ENCODE measurements at regions not wholly inside any gene's neighbourhood (a gene's known extent, or its start where the extent isn't known, plus 50 kb on each side); places are given as distances from the start of the nearest gene placed in this dataset.

DNA sequence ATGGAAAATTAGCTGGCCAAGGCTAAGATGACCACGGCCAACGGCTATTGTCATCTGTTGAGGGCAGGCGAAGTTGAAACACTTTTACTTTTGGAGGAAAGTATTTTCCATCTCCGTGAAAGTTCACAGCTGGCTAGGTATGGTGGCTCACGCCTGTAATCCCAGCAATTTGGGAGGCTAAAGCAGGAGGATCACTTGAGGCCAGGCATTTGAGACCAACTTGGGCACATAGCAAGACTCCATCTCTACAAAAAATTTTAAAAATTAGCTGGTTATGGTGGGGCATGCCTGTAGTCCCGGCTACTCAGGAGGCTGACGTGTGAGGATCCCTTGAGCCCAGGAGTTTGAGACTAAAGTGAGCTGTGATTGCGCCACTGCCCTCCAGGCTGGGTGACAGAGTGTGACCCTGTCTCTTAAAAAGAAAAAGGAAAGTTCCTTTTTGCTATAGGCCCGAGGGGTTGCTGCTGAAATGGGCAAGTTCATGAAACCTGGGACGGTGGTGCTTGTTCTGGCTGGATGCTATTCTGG lies 85.5 kb upstream of the MKLN1 start:
- Histone ChIP-seq H3K4me1 (ENCODE audit: control insufficient read depth, insufficient read depth, low read length) (no peaks in the 10 kb centered on the region), H3K4me3 (ENCODE audit: low read depth, low read length) (no peak overlapping the region), H3K9me3 (ENCODE audit: control insufficient read depth, insufficient read depth, low read length) (no peaks in the 10 kb centered on the region), H3K27me3 (ENCODE audit: control insufficient read depth, insufficient read depth, low read length) (no peaks in the 10 kb centered on the region), H3K9ac (ENCODE audit: low read depth, low read length) (no peak overlapping the region), H3K36me3 (ENCODE audit: control insufficient read depth, insufficient read depth, low read length) (no peaks in the 10 kb centered on the region)

DNA sequence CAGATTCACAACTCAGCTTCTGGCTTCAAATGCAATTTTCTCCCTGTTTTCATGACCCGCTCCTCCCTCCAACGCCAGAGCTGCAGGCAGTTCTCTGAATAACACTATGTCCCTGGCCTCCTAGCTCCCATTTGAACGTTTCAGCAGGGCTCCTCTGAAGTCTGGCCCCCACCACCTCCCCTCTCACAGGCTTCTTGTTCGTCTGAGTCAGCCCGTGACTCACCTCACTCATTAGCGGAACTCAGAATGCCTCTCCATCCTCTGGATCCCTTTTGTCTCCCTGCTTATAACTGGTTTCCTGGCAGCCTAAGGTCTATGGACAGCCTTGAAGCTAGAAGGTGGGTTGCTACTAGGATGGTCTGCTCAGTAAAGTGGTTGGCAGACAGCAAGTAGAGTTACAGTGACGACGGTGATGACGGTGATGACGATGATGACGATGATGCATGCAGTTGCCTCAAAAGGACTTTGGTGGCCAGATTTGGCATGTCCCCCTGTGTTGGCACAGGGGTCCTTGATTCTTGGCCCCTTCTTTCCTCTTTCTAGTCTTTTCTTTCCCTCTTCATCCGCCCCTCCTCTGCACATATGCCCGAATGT lies 83.3 kb upstream of the MKLN1 start:
- Histone ChIP-seq H3K9me3 (ENCODE audit: control insufficient read depth, insufficient read depth, low read length) (no peaks in the 10 kb centered on the region), H3K4me3 (ENCODE audit: low read depth, low read length) (no peak overlapping the region), H3K36me3 (ENCODE audit: control insufficient read depth, insufficient read depth, low read length) (no peaks in the 10 kb centered on the region), H3K27me3 (ENCODE audit: control insufficient read depth, insufficient read depth, low read length) (no peaks in the 10 kb centered on the region), H3K4me1 (ENCODE audit: control insufficient read depth, insufficient read depth, low read length) (no peaks in the 10 kb centered on the region), H3K9ac (ENCODE audit: low read depth, low read length) (no peak overlapping the region)

DNA sequence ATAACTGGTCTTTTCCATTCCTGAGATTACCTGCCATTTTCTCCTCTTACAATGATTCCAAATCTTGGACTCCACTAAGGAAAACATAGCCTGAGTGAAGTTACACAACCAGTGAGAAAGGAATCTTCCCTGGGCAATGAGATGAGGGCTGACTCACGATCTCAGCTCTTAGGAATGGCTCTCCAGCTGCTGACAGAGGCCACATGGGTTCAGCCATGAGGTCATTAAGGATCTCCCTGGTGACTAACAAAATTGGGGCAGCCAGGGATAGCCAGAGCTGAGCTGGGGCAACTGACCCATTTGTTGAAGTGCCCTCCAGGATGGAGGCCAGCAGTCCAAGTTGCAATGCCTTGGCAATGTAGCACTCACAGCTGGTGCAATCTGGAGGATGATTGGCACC lies 78.7 kb upstream of the MKLN1 start:
- Histone ChIP-seq H3K9ac (ENCODE audit: low read depth, low read length) (no peak overlapping the region), H3K9me3 (ENCODE audit: control insufficient read depth, insufficient read depth, low read length) (no peaks in the 10 kb centered on the region), H3K27me3 (ENCODE audit: control insufficient read depth, insufficient read depth, low read length) (no peaks in the 10 kb centered on the region), H3K4me1 (ENCODE audit: control insufficient read depth, insufficient read depth, low read length) (no peaks in the 10 kb centered on the region), H3K4me3 (ENCODE audit: low read depth, low read length) (no peak overlapping the region), H3K36me3 (ENCODE audit: control insufficient read depth, insufficient read depth, low read length) (no peaks in the 10 kb centered on the region)

DNA sequence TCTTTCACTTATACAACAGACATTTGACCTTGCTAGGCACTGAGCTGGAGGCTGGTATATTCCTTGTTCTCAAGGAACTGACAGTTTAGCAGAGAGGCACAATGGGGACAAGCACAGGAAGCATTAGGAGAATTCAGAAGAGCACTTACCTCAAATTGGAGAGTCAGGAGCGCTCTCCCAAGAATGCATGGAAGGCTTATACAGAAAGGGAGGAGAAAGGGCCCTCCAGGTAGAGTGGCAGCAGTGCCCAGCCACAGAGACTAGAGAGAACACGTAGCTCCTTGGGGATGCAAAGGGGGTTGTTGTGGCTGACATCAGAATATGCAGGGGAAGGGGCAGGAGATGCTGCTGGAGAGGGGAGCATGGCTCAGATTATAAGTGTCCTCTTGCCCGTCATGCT lies 78.2 kb upstream of the MKLN1 start:
- no peak overlapping the region for H3K9ac ChIP-seq (ENCODE audit: low read depth, low read length)
- H3K36me3 ChIP-seq (ENCODE audit: control insufficient read depth, insufficient read depth, low read length) = no peaks in the 10 kb centered on the region
- no peaks in the 10 kb centered on the region for H3K9me3 ChIP-seq (ENCODE audit: control insufficient read depth, insufficient read depth, low read length)
- H3K27me3 ChIP-seq (ENCODE audit: control insufficient read depth, insufficient read depth, low read length) = no peaks in the 10 kb centered on the region
- H3K4me1 ChIP-seq (ENCODE audit: control insufficient read depth, insufficient read depth, low read length) = no peaks in the 10 kb centered on the region
- H3K4me3 ChIP-seq (ENCODE audit: low read depth, low read length) = no peak overlapping the region

DNA sequence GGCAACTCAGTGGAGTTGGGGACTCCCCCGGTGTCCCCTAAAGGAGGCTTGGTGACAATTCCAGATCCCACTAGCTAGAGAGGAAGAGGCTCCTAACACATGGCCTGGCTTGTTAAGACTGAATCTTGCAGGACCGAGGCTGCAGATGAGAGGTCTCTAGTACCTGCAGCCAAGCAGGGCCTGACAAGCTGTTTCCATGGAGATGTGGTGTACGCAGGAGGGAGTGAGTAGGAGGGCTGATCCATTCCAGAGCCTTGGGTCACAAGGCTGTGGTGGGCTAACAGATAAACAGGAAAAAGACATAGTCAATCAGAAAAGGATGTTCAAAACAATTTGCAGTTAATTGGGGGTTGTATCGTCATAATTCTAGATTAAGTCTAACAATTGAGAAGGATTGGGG lies 77.3 kb upstream of the MKLN1 start:
- Histone ChIP-seq H3K36me3 (ENCODE audit: control insufficient read depth, insufficient read depth, low read length) (no peaks in the 10 kb centered on the region), H3K4me1 (ENCODE audit: control insufficient read depth, insufficient read depth, low read length) (no peaks in the 10 kb centered on the region), H3K27me3 (ENCODE audit: control insufficient read depth, insufficient read depth, low read length) (no peaks in the 10 kb centered on the region), H3K9me3 (ENCODE audit: control insufficient read depth, insufficient read depth, low read length) (peaks cover 4% of the 10 kb centered on the region), H3K9ac (ENCODE audit: low read depth, low read length) (no peak overlapping the region), H3K4me3 (ENCODE audit: low read depth, low read length) (no peak overlapping the region)

DNA sequence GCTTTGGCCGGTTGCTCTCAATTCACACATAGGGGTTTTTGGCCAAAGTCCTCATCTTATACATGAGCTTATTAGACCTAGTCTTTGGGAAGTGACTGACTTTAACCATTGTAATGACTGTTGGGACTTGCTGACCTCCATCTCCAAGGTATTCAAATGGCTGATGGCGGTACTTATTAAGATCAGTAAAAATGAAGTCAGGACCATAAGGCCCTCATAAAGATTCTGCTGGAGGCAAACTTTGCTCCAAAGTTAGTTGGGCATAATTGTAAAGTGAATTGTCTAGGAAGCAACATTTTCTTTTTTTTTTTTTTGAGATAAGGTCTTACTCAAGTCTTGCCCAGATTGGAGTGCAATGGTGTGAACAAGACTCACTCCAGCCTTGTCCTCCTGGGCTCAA lies 76.3 kb upstream of the MKLN1 start:
- Histone ChIP-seq H3K36me3 (ENCODE audit: control insufficient read depth, insufficient read depth, low read length) (no peaks in the 10 kb centered on the region), H3K4me3 (ENCODE audit: low read depth, low read length) (no peak overlapping the region), H3K9me3 (ENCODE audit: control insufficient read depth, insufficient read depth, low read length) (peaks cover 4% of the 10 kb centered on the region), H3K4me1 (ENCODE audit: control insufficient read depth, insufficient read depth, low read length) (no peaks in the 10 kb centered on the region), H3K9ac (ENCODE audit: low read depth, low read length) (no peak overlapping the region), H3K27me3 (ENCODE audit: control insufficient read depth, insufficient read depth, low read length) (no peaks in the 10 kb centered on the region)

DNA sequence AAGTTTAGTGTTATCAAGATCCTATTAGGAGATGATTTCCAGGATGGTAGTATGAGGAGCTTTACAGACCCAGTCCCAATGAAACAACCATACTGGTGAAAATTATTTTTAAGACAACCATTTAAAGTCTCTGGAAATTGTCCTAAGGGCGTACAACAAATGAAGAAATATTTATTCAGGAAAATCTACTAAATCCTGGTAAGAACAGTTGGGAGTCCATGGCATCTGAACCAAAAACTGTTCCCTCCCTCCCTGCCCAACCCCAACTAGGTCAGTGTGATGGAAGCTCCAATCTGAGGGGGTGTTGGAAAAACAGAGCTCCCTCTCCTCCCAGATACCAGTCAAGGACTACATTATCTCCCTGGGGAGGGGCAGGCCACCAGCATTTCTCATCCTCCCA lies 74.7 kb upstream of the MKLN1 start:
- Histone ChIP-seq H3K36me3 (ENCODE audit: control insufficient read depth, insufficient read depth, low read length) (no peaks in the 10 kb centered on the region), H3K9me3 (ENCODE audit: control insufficient read depth, insufficient read depth, low read length) (peaks cover 4% of the 10 kb centered on the region), H3K4me1 (ENCODE audit: control insufficient read depth, insufficient read depth, low read length) (no peaks in the 10 kb centered on the region), H3K9ac (ENCODE audit: low read depth, low read length) (no peak overlapping the region), H3K27me3 (ENCODE audit: control insufficient read depth, insufficient read depth, low read length) (no peaks in the 10 kb centered on the region), H3K4me3 (ENCODE audit: low read depth, low read length) (no peak overlapping the region)

DNA sequence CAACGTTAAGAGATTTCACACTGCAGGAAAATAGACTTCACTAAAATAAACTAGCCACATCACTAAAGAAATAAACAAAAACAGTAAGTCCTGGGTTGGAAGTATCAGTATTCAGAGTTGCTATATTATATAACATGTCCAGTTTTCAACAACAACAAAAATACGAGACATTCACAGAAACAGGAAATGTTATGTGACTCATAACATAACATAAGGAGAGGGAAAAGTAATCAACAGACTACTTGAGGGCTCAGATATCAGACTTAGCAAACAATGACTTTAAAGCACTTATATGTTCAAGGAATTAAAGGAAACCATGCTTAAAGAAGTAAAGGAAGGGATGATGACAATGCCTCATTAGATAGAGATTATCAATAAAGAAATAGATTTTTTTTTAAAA lies 73.5 kb upstream of the MKLN1 start:
- H3K9ac ChIP-seq (ENCODE audit: low read depth, low read length) = no peak overlapping the region
- H3K27me3 ChIP-seq (ENCODE audit: control insufficient read depth, insufficient read depth, low read length) = no peaks in the 10 kb centered on the region
- H3K4me1 ChIP-seq (ENCODE audit: control insufficient read depth, insufficient read depth, low read length) = no peaks in the 10 kb centered on the region
- H3K9me3 ChIP-seq (ENCODE audit: control insufficient read depth, insufficient read depth, low read length) = peaks cover 4% of the 10 kb centered on the region
- H3K4me3 ChIP-seq (ENCODE audit: low read depth, low read length) = no peak overlapping the region
- no peaks in the 10 kb centered on the region for H3K36me3 ChIP-seq (ENCODE audit: control insufficient read depth, insufficient read depth, low read length)

DNA sequence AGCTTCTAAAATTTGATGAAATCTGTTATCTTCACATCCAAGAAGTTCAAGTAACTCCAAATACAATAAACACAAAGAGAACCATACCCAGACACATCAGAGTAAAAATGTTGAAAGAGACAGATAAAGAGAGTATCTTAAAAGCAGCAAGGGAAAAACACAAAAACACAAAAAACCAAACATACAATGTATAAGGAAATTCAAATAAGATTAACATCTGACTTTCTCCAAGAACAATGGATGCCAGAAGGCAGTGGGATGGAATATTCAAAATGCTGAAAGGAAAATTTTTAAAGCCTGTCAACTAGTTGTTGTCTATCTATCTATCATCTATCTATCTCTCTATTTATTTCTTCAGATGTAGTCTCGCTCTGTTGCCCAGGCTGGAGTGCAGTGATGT lies 72.4 kb upstream of the MKLN1 start:
- no peaks in the 10 kb centered on the region for H3K27me3 ChIP-seq (ENCODE audit: control insufficient read depth, insufficient read depth, low read length)
- no peak overlapping the region for H3K4me3 ChIP-seq (ENCODE audit: low read depth, low read length)
- H3K36me3 ChIP-seq (ENCODE audit: control insufficient read depth, insufficient read depth, low read length) = no peaks in the 10 kb centered on the region
- H3K9me3 ChIP-seq (ENCODE audit: control insufficient read depth, insufficient read depth, low read length) = peaks cover 4% of the 10 kb centered on the region
- no peaks in the 10 kb centered on the region for H3K4me1 ChIP-seq (ENCODE audit: control insufficient read depth, insufficient read depth, low read length)
- no peak overlapping the region for H3K9ac ChIP-seq (ENCODE audit: low read depth, low read length)

DNA sequence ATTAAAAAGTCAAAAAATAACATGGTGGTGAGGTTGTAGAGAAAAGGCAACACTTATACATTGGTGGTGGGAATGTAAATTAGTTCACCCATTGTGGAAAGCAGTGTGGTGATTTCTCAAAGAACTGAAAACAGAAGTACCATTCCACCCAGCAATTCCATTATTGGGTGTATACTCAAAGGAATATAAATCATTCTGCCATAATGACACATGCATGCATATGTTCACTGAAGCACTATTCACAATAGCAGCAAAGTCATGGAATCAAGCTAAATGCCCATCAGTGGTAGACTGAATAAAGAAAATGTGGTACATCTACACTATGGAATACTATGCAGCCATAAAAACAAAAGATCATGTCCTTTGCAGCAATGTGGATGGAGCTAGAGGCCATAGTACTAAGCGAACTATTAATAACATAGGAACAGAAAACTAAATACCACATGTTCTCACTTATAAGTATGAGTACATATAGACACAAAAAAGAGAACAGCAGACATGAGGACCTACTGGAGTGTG lies 66.1 kb upstream of the MKLN1 start:
- no peaks in the 10 kb centered on the region for H3K4me1 ChIP-seq (ENCODE audit: control insufficient read depth, insufficient read depth, low read length)
- no peaks in the 10 kb centered on the region for H3K36me3 ChIP-seq (ENCODE audit: control insufficient read depth, insufficient read depth, low read length)
- no peak overlapping the region for H3K9ac ChIP-seq (ENCODE audit: low read depth, low read length)
- H3K9me3 ChIP-seq (ENCODE audit: control insufficient read depth, insufficient read depth, low read length) = no peaks in the 10 kb centered on the region
- no peaks in the 10 kb centered on the region for H3K27me3 ChIP-seq (ENCODE audit: control insufficient read depth, insufficient read depth, low read length)
- H3K4me3 ChIP-seq (ENCODE audit: low read depth, low read length) = no peak overlapping the region

DNA sequence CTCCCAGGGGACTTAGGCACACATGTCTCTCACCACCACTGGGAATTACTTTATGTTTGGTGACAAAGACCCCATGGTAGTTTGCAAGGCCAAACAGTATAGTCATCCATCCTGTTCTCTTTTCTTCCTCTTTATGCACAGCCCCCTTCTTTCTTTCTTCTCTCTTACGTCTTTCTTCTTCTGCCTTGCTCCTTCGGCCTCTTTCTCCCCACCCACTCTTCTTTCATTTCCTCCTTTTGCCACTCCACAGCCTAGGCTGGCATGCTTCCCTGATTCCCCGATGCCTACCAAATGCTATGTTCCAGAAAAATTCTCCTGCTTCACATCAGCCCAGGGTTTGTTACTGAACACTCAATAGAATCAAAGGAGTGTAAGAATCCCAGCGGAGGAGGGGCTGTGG lies 62.4 kb upstream of the MKLN1 start:
- Histone ChIP-seq H3K4me1 (ENCODE audit: control insufficient read depth, insufficient read depth, low read length) (no peaks in the 10 kb centered on the region), H3K9ac (ENCODE audit: low read depth, low read length) (no peak overlapping the region), H3K9me3 (ENCODE audit: control insufficient read depth, insufficient read depth, low read length) (no peaks in the 10 kb centered on the region), H3K27me3 (ENCODE audit: control insufficient read depth, insufficient read depth, low read length) (no peaks in the 10 kb centered on the region), H3K4me3 (ENCODE audit: low read depth, low read length) (no peak overlapping the region), H3K36me3 (ENCODE audit: control insufficient read depth, insufficient read depth, low read length) (no peaks in the 10 kb centered on the region)

DNA sequence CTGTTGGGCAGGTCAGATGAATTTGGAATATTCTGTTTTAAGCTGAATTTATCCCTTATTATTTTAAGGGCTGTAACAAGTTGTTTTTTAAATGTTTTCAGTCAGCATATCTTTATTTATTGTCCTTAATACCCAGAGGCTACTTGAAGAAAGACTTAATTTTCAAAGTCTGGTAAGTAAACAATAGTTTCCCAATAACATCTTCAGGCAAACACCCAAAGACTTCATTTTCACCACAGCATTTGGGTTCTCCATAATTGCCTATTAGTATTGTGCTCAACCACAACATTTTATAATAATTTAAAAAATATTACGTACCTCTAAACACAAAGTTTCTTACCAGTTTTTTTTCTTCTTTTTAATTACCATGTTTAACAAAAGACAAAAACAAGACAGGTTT lies 60.0 kb upstream of the MKLN1 start:
- H3K4me1 ChIP-seq (ENCODE audit: control insufficient read depth, insufficient read depth, low read length) = no peaks in the 10 kb centered on the region
- no peak overlapping the region for H3K9ac ChIP-seq (ENCODE audit: low read depth, low read length)
- H3K27me3 ChIP-seq (ENCODE audit: control insufficient read depth, insufficient read depth, low read length) = no peaks in the 10 kb centered on the region
- H3K36me3 ChIP-seq (ENCODE audit: control insufficient read depth, insufficient read depth, low read length) = no peaks in the 10 kb centered on the region
- no peak overlapping the region for H3K4me3 ChIP-seq (ENCODE audit: low read depth, low read length)
- H3K9me3 ChIP-seq (ENCODE audit: control insufficient read depth, insufficient read depth, low read length) = no peaks in the 10 kb centered on the region

Measured in iPS-15b (cell line).